Neural cell (in vitro differentiated cells): ENCODE measurements at regions not wholly inside any gene's neighbourhood (a gene's known extent, or its start where the extent isn't known, plus 50 kb on each side); places are given as distances from the start of the nearest gene placed in this dataset.

Source experiments
- H2AFZ ChIP-seq: fragments of 200-600, 300-800 bp; sonication (generic), shearing (Covaris generic); 2 replicates; pipeline ENCODE4 v1.6.0; 2014; ENCODE audit warnings: low read depth, mild to moderate bottlenecking, antibody characterized with exemption, low read length, moderate library complexity
- H3F3A ChIP-seq: fragments of 200-600 bp; shearing (Covaris generic); 2 replicates; pipeline ENCODE4 v1.6.1; 2016; ENCODE audit warnings: mild to moderate bottlenecking, moderate library complexity, mixed read lengths, antibody characterized with exemption, low read length; ENCODE audit not compliant: insufficient read depth, poor library complexity, severe bottlenecking
- H3K27ac ChIP-seq: fragments of 200-600, 300-800 bp; sonication (generic), shearing (Covaris generic); 2 replicates; pipeline ENCODE4 v1.5.1; 2014; ENCODE audit warnings: mild to moderate bottlenecking, low read length, moderate library complexity
- H3K27me3 ChIP-seq: fragments of 300-800, 200-600 bp; sonication (generic), shearing (Covaris generic); 2 replicates; pipeline ENCODE4 v1.6.0; 2014; ENCODE audit warnings: mild to moderate bottlenecking, low read depth, low read length, moderate library complexity; ENCODE audit not compliant: insufficient read depth
- H3K36me3 ChIP-seq: fragments of 300-800, 200-600 bp; sonication (generic), shearing (Covaris generic); 2 replicates; pipeline ENCODE4 v1.5.1; 2014; ENCODE audit warnings: mild to moderate bottlenecking, antibody characterized with exemption, low read length, moderate library complexity; ENCODE audit not compliant: insufficient read depth
- H3K4me2 ChIP-seq: fragments of 300-800, 200-600 bp; sonication (generic), shearing (Covaris generic); 2 replicates; pipeline ENCODE4 v1.6.0; 2014; ENCODE audit warnings: mild to moderate bottlenecking, low read length
- H3K4me3 ChIP-seq: fragments of 300-800, 200-600 bp; sonication (generic), shearing (Covaris generic); 2 replicates; pipeline ENCODE4 v1.5.1; 2014; ENCODE audit warnings: mild to moderate bottlenecking, low read length, moderate library complexity
- H3K79me2 ChIP-seq: fragments of 200-600 bp; shearing (Covaris generic); replicated peaks from 2 replicates; pipeline ENCODE4 v1.6.0; 2014; ENCODE audit warnings: mild to moderate bottlenecking, low read length, moderate library complexity; ENCODE audit not compliant: insufficient read depth
- H3K9ac ChIP-seq: fragments of 300-800, 200-600 bp; sonication (generic), shearing (Covaris generic); 2 replicates; pipeline ENCODE4 v1.6.1; 2016; ENCODE audit warnings: mild to moderate bottlenecking, low read length, mixed read lengths
- H3K9me2 ChIP-seq: fragments of 200-600 bp; shearing (Covaris generic); 2 replicates; pipeline ENCODE4 v1.6.1; 2016; ENCODE audit warnings: mild to moderate bottlenecking, low read length, mixed read lengths; ENCODE audit not compliant: insufficient read depth
- H3K9me3 ChIP-seq: fragments of 200-600, 300-800 bp; sonication (generic), shearing (Covaris generic); 2 replicates; pipeline ENCODE4 v1.6.1; 2016; ENCODE audit warnings: mild to moderate bottlenecking, mixed run types, low read length, moderate library complexity, mixed read lengths
- H4K20me1 ChIP-seq: fragments of 200-600 bp; shearing (Covaris generic); 2 replicates; pipeline ENCODE4 v1.6.1; 2016; ENCODE audit warnings: mild to moderate bottlenecking, mixed run types; ENCODE audit not compliant: insufficient read depth
- CTCF ChIP-seq: fragments of 450-650 bp; IDR thresholded peaks from 2 replicates; pipeline ENCODE4 v1.5.1; 2014; ENCODE audit warnings: antibody characterized with exemption, mild to moderate bottlenecking, moderate library complexity; ENCODE audit not compliant: poor library complexity, severe bottlenecking
- EP300 ChIP-seq: fragments of 450-650 bp; conservative IDR thresholded peaks from 2 replicates; pipeline ENCODE4 v1.6.1; 2014; ENCODE audit warnings: antibody characterized with exemption, mild to moderate bottlenecking, moderate library complexity; ENCODE audit not compliant: poor library complexity, severe bottlenecking
- EZH2 ChIP-seq: fragments of 200-600, 300-800 bp; shearing (Covaris generic), sonication (generic); IDR thresholded peaks from 2 replicates; pipeline ENCODE4 v1.6.1; 2014; ENCODE audit warnings: antibody characterized with exemption, low read length, borderline replicate concordance, mild to moderate bottlenecking; ENCODE audit not compliant: insufficient read depth, poor library complexity, severe bottlenecking
- MXI1 ChIP-seq: fragments of 450-650 bp; conservative IDR thresholded peaks from 2 replicates; pipeline ENCODE4 v1.6.1; 2014; ENCODE audit warnings: antibody characterized with exemption, mild to moderate bottlenecking; ENCODE audit not compliant: poor library complexity, severe bottlenecking
- POLR2AphosphoS5 ChIP-seq: IDR thresholded peaks from 2 replicates; pipeline ENCODE4 v1.6.1; 2012
- RAD21 ChIP-seq: fragments of 450-650 bp; conservative IDR thresholded peaks from 2 replicates; pipeline ENCODE4 v1.6.1; 2014; ENCODE audit warnings: antibody characterized with exemption, mild to moderate bottlenecking, moderate library complexity
- SMC3 ChIP-seq: fragments of 450-650 bp; conservative IDR thresholded peaks from 2 replicates; pipeline ENCODE4 v1.6.1; 2014; ENCODE audit warnings: antibody characterized with exemption, mild to moderate bottlenecking, moderate library complexity; ENCODE audit not compliant: poor library complexity
- TAF1 ChIP-seq: IDR thresholded peaks from 2 replicates; pipeline ENCODE4 v1.6.1; 2012; ENCODE audit warnings: low read depth
- TF ChIP-seq, protein P1 (sequence below): IDR thresholded peaks from 2 replicates; pipeline ENCODE4 v1.6.1; 2012; ENCODE audit warnings: borderline replicate concordance

DNA sequence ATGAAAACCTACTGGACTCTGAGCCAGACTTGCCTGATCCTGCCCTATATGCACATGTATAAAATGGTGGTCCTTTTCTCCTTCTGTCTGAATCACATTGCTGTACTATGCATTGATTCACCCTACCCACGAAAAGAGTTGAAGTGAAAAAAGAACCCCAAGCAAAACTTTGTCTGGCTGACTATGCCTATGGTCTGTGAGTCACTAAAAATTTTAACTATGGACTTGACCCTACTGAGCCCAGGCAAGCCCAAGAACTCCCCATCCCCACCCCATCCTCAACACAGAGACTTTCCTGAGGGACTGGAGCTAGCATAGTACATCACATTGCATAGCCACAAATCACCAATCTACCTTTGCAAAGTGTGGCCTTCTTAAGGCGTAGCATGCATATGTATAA, 116.6 kb upstream of the TENM3 start:
- Histone ChIP-seq H3K4me2 (no peak overlapping the region), H3K9me3 (peaks cover 6% of the 10 kb centered on the region), H2AFZ (no peak overlapping the region), H3K36me3 (no peaks in the 10 kb centered on the region), H3K9me2 (no peaks in the 10 kb centered on the region), H4K20me1 (no peaks in the 10 kb centered on the region), H3K9ac (no peak overlapping the region), H3K79me2 (no peaks in the 10 kb centered on the region), H3F3A (no peaks in the 10 kb centered on the region), H3K27me3 (no peaks in the 10 kb centered on the region), H3K4me3 (no peak overlapping the region), H3K27ac (no peak overlapping the region)
- TF ChIP-seq TAF1, result no peak
- TF ChIP-seq, protein P1, sequence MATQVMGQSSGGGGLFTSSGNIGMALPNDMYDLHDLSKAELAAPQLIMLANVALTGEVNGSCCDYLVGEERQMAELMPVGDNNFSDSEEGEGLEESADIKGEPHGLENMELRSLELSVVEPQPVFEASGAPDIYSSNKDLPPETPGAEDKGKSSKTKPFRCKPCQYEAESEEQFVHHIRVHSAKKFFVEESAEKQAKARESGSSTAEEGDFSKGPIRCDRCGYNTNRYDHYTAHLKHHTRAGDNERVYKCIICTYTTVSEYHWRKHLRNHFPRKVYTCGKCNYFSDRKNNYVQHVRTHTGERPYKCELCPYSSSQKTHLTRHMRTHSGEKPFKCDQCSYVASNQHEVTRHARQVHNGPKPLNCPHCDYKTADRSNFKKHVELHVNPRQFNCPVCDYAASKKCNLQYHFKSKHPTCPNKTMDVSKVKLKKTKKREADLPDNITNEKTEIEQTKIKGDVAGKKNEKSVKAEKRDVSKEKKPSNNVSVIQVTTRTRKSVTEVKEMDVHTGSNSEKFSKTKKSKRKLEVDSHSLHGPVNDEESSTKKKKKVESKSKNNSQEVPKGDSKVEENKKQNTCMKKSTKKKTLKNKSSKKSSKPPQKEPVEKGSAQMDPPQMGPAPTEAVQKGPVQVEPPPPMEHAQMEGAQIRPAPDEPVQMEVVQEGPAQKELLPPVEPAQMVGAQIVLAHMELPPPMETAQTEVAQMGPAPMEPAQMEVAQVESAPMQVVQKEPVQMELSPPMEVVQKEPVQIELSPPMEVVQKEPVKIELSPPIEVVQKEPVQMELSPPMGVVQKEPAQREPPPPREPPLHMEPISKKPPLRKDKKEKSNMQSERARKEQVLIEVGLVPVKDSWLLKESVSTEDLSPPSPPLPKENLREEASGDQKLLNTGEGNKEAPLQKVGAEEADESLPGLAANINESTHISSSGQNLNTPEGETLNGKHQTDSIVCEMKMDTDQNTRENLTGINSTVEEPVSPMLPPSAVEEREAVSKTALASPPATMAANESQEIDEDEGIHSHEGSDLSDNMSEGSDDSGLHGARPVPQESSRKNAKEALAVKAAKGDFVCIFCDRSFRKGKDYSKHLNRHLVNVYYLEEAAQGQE, result no peak
- TF ChIP-seq EZH2, result no peak
- no peak for TF ChIP-seq EP300
- no peak for TF ChIP-seq SMC3

GRCh38 chr4:182133033-182133432, 110.2 kb upstream of the TENM3 start:
- no peak for TF ChIP-seq EP300
- no peak for TF ChIP-seq MXI1
- TF ChIP-seq TAF1, result no peak
- no peak for TF ChIP-seq POLR2AphosphoS5
- no peak for TF ChIP-seq RAD21
- no peak for TF ChIP-seq SMC3
- no peak for TF ChIP-seq CTCF
- no peak for TF ChIP-seq EZH2
- TF ChIP-seq, protein P1, result no peak
- Histone ChIP-seq H3K9me2 (no peaks in the 10 kb centered on the region), H3K27me3 (no peaks in the 10 kb centered on the region), H2AFZ (no peak overlapping the region), H3F3A (no peaks in the 10 kb centered on the region), H3K9ac (no peak overlapping the region), H3K27ac (no peak overlapping the region), H3K4me3 (no peak overlapping the region), H3K79me2 (no peaks in the 10 kb centered on the region), H4K20me1 (no peaks in the 10 kb centered on the region), H3K4me2 (no peak overlapping the region), H3K36me3 (no peaks in the 10 kb centered on the region), H3K9me3 (no peaks in the 10 kb centered on the region)
